GM13976 (cell line): ENCODE measurements at regions not wholly inside any gene's neighbourhood (a gene's known extent, or its start where the extent isn't known, plus 50 kb on each side); places are given as distances from the start of the nearest gene placed in this dataset.

Experiments used
- DNase-seq: peaks from one replicate; pipeline ENCODE4 v3.0.0; 2012; ENCODE audit warnings: low spot score
- in situ Hi-C: fragments of 300-500 bp; cut with MboI; formaldehyde crosslinking; loops from one replicate; pipeline ENCODE4 v1.12.0; 2022; ENCODE audit warnings: low sequenced_read_pairs, mixed read lengths, inconsistent platforms; ENCODE audit not compliant: unreplicated experiment
- TF ChIP-seq, protein P1 (sequence below): IDR thresholded peaks from 2 replicates; pipeline ENCODE4 v1.5.1; 2012; ENCODE audit warnings: borderline replicate concordance, mild to moderate bottlenecking; ENCODE audit not compliant: insufficient read depth; ENCODE audit errors: extremely low read depth, missing control alignments, control extremely low read depth

DNA sequence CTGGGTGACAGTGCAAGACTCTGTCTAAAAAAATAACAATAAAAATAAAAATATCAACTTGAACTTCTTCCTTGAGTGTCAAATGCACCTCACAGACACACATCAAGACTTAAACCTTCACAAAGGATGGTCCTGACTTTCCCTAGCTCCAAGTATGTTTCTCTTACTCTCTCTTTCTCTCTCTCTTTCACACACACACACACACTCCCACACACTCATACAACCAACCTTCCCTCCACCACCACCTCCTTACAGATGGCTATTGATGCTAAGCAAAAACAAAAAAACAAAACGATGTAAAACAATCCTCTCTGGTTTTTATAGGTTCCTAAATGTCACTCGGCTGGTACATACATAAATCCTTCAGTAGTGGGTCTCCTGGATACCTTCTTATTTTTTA is 67.4 kb upstream of the ACVR2A start:
- in situ Hi-C loops: no loop called here
- no peak for DNase-seq

DNA sequence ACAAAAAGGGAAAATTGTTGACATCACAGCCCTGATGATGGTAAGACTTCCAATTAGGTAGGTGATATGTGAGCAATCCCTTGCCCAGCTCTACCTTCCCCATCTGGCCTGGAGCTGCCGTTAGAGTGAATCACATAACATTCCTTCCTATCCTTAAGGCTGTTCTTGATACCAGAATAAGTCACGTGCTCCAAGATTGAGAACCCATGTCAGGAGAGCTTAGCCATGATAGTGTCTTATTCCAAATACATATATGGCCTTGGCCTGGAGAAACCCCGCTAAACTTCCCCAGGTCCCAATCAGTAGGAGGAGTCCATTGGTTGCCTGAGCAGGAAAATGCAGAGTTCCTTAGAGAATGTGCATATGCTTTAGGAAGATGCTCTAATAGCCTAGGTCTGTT is 70.0 kb upstream of the ACVR2A start:
- DNase-seq: no peak
- in situ Hi-C loops: no loop called here
- TF ChIP-seq, protein P1, sequence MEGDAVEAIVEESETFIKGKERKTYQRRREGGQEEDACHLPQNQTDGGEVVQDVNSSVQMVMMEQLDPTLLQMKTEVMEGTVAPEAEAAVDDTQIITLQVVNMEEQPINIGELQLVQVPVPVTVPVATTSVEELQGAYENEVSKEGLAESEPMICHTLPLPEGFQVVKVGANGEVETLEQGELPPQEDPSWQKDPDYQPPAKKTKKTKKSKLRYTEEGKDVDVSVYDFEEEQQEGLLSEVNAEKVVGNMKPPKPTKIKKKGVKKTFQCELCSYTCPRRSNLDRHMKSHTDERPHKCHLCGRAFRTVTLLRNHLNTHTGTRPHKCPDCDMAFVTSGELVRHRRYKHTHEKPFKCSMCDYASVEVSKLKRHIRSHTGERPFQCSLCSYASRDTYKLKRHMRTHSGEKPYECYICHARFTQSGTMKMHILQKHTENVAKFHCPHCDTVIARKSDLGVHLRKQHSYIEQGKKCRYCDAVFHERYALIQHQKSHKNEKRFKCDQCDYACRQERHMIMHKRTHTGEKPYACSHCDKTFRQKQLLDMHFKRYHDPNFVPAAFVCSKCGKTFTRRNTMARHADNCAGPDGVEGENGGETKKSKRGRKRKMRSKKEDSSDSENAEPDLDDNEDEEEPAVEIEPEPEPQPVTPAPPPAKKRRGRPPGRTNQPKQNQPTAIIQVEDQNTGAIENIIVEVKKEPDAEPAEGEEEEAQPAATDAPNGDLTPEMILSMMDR: no peak

More for the DNA sequence above, 67.4 kb upstream of the ACVR2A start:
- TF ChIP-seq, protein P1: no peak

DNA sequence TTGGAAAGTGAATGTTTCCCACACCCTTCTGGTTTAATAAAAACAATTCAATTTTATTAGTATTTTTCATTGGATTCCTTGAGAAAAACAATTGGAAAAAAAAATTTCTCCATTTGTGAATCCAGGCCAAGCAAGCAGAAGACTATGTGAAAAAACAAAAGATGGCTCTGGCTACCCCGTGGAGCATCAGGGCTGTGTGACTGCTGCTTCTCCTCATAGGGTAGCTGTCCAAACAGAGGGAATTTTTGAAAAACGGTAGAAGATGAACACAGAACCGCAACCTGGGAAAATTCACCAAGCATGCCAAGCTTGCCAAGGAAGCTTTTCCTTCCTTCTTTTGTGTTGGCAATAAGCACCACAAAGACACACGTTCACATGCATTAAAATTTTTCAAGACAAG is 71.3 kb upstream of the ACVR2A start:
- DNase-seq: no peak
- TF ChIP-seq, protein P1: no peak
- in situ Hi-C loops: no loop called here

DNA sequence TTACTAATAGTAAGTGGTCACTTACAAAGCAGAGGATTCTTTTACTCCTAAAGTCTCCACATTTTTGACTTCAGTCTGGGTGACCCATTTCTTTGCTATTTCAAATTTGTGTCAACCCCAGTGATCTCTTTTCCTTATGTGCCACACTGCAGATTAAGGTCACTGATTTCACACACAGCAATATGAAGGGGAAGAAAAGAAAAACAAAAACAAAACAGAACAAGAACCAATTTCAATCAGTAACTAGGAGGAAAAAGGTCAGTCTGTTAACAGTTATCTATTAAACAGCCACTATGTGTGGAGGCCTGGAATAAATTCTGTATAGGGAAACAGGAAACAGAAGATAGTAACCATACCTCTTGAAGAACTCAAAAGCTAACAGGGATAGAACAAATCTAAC is 72.0 kb upstream of the ACVR2A start:
- DNase-seq: no peak
- TF ChIP-seq, protein P1: no peak
- in situ Hi-C loops: no loop called here

DNA sequence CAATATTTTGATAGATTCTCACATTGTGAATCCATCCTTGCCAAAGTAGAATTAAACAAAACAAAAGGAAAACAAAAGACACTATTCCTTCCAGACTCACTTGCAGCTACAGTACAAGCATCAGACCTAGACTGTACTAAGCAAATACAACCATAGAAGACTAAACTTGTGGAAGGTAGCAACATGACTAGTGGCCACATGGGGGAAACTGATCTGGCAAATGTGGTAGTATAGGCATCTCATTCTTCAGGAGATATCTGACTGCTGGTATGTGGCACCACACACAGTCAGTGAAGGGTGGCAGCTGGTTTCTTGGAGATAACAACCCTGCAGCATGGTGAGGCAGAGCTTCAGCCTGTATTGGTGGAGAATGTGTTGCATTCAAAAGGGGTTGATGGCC is 81.0 kb upstream of the ACVR2A start:
- TF ChIP-seq, protein P1: no peak
- DNase-seq: no peak
- in situ Hi-C loops: no loop called here

DNA sequence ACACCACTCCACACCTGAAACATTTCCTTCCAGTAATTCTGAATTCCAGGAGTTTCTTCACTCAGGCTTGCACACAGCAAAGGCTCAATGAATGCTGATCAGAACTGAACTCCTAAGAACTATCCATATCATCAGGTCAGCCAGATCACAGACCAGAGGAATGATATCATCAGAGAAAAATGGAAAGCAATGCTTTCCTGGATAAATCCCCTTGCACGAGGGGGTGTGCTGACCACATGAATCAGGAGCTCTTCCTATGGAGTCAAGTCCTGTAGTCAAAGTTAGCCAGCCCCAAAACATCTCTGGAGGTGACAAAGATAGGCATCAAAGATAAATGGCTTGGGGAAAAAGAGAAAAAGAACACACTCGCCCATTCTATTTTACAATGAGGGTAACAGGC is 83.8 kb upstream of the ACVR2A start:
- TF ChIP-seq, protein P1: no peak
- no peak for DNase-seq
- in situ Hi-C loops: no loop called here

DNA sequence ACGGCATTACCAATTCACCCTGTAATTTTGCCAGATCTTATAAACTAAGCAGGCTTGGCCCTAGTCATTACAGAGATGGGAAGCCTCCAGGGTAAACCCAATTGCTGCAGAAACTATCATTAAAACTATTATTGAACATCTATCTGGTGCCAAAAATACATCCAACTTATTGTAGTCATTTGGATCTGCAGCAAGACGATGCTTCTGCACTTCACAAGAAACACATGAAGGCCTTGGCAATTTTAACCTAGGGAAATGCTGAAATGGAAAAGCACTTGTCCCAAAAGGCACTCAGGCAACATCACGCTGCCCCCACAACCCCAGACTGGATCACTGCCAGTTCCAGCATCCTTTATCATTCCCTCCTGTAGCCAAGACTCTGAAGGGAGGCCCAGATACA is 85.3 kb upstream of the ACVR2A start:
- DNase-seq: no peak

More for the DNA sequence above, 85.3 kb upstream of the ACVR2A start:
- in situ Hi-C loops: no loop called here
- TF ChIP-seq, protein P1: no peak
